ENCODE measurements at regions not wholly inside any gene's neighbourhood (a gene's known extent, or its start where the extent isn't known, plus 50 kb on each side); places are given as distances from the start of the nearest gene placed in this dataset.

DNA sequence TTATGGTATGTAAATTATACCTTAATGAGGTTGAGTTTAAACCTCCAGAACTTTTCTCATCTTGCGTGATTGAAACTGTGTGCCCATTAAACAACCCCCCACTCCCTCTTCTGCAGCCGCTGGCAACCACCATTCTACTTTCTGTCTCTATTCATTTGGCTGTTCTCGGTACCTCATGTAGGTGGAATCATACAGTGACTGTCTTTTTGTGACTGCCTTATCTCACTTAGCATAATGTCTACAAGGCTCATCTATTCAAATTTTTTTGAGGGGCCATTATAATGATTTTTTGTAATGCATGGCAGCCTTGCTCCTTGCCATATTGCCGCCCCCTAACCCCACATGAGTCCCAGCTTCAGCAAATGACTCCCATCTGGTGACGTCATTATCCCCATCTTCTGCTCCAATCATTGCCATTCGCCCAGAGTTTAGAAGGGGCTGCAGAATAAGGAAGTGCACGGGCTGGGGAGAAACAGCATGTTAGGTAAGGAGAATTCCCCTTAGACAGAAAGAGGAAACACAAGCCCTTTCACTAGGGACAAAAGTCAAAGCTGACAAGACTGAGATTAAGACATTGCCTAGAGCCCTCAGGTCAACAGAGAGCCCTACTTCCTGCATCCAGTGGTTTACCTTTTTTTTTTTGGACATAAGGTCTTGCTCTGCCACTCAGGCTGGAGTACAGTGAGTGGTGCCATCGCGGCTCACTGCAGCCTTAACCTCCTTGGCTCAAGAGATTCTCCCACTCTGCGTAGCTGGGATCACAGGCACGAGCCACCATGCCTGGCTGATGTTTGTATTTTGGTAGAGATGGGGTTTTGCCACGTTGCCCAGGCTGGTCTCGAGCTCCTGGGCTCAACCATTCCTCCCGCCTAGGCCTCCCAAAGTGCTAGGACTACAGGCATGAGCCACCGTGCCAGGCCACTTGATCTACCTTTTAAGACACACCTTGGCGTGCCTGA is 78.4 kb upstream of the ERRFI1 start (continued):
- TF ChIP-seq RAD21 (IDR thresholded peaks at IDR 0.05; ENCODE audit: low read length) = no peak
- no peak for TF ChIP-seq RFX5 (IDR thresholded peaks at IDR 0.05; ENCODE audit: low read depth, low read length)

GRCh38 chr1:8097908-8098307 is 71.8 kb upstream of the ERRFI1 start:
- H3K9me3 ChIP-seq (ENCODE audit: control insufficient read depth, insufficient read depth, low read length) = no peaks in the 10 kb centered on the region
- peaks cover 0 to 5% of the 10 kb centered on the region in 2 experiments; a peak in 1 of 4 replicates for H3K79me1 ChIP-seq (ENCODE audit: low read depth in 1 of 2, low read length in 2 of 2)
- H3K18ac ChIP-seq (ENCODE audit: low read depth, low read length) = peak overlapping the region; percentile 89
- peak overlapping the region; percentile 97 for H4K91ac ChIP-seq (ENCODE audit: insufficient read depth, low read depth, low read length)
- H3K27ac ChIP-seq (ENCODE audit: insufficient read depth, low read length) = peak overlapping the region; percentile 94
- intact Hi-C loops (cut with micrococcal nuclease) (loop anchor here (2.0 to 5.0 kb wide), 3 partner anchors 39 to 214 kb away; no protein-coding TSS in a partner anchor), in situ Hi-C loops (cut with MboI; ENCODE audit: low sequenced_read_pairs) (no loop called here), dilution Hi-C loops (cut with HindIII; ENCODE audit: low sequenced_read_pairs, unreplicated experiment) (no loop called here)
- no peaks in the 10 kb centered on the region for H3K27me3 ChIP-seq (ENCODE audit: control insufficient read depth, insufficient read depth, low read length)
- peak overlapping the region; percentile 99 for H2BK120ac ChIP-seq (ENCODE audit: low read depth, low read length)
- peak overlapping the region; percentile 100 for H2AK5ac ChIP-seq (ENCODE audit: low read depth, low read length)
- BruUV-seq (replicated peaks) = no TSS peak
- no peak for DNase-seq
- no peak overlapping the region for H3K4me3 ChIP-seq (ENCODE audit: insufficient read depth, low read depth, low read length)
- peak overlapping the region; percentile 43; the same call in 1 of the 2 replicates for H3K4me2 ChIP-seq (ENCODE audit: low read depth, low read length)
- H4K8ac ChIP-seq (ENCODE audit: low read depth in 2 of 2, low read length in 2 of 2) = peak overlapping the region; percentile 95 to 97
- ATAC-seq (ENCODE audit: low read depth) = no peak
- WGBS, 2 experiments (ENCODE audit: extremely low coverage in 2 of 2, insufficient read length in 1 of 2) = no CpG with 5 or more reads among the region's 5 CpGs
- no peak overlapping the region for H2AK9ac ChIP-seq (replicated peaks; ENCODE audit: low read depth, low read length, poor library complexity)
- peak overlapping the region; percentile 100 for H2BK15ac ChIP-seq (ENCODE audit: low read depth, low read length)
- peak overlapping the region; percentile 98 for H3K23ac ChIP-seq (ENCODE audit: low read depth, low read length)
- H2BK20ac ChIP-seq (ENCODE audit: low read depth, low read length) = peak overlapping the region; percentile 99
- H3K4me1 ChIP-seq (ENCODE audit: control insufficient read depth, insufficient read depth, low read length) = peaks cover 22% of the 10 kb centered on the region
- ChIA-PET POLR2A (ENCODE audit: unreplicated experiment) (no interaction called here), CTCF (interaction anchor here (0.9 to 1.5 kb wide), 2 partner anchors 15 to 19 kb away, joined by 3 read pairs; no protein-coding TSS in a partner anchor)
- peak overlapping the region; percentile 24 for H2AFZ ChIP-seq (replicated peaks; ENCODE audit: low read length, poor library complexity)
- peak overlapping the region; percentile 97 for H2BK5ac ChIP-seq (ENCODE audit: low read depth, low read length, poor library complexity, severe bottlenecking)
- H4K20me1 ChIP-seq (ENCODE audit: insufficient read depth, low read length) = no peaks in the 10 kb centered on the region
- H3K14ac ChIP-seq (replicated peaks; ENCODE audit: low read depth, low read length) = peak overlapping the region; percentile 96
- peak overlapping the region; percentile 85 for H4K5ac ChIP-seq (ENCODE audit: low read depth, low read length)
- peaks cover 15% of the 10 kb centered on the region for H3K9me1 ChIP-seq (ENCODE audit: insufficient read depth, low read length)
- peak overlapping the region; percentile 71 for H3K9ac ChIP-seq (ENCODE audit: low read depth, low read length)
- H3K36me3 ChIP-seq (ENCODE audit: control insufficient read depth, insufficient read depth, low read length) = no peaks in the 10 kb centered on the region
- peak overlapping the region; percentile 91 for H3K56ac ChIP-seq (ENCODE audit: extremely low read depth, insufficient read depth, low read length)
- peak overlapping the region; percentile 95 for H3K4ac ChIP-seq (ENCODE audit: low read depth, low read length)
- no peak for TF ChIP-seq USF2 (IDR thresholded peaks at IDR 0.05; ENCODE audit: low read depth, low read length)
- TF ChIP-seq, protein P1, sequence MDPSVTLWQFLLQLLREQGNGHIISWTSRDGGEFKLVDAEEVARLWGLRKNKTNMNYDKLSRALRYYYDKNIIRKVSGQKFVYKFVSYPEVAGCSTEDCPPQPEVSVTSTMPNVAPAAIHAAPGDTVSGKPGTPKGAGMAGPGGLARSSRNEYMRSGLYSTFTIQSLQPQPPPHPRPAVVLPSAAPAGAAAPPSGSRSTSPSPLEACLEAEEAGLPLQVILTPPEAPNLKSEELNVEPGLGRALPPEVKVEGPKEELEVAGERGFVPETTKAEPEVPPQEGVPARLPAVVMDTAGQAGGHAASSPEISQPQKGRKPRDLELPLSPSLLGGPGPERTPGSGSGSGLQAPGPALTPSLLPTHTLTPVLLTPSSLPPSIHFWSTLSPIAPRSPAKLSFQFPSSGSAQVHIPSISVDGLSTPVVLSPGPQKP (IDR thresholded peaks at IDR 0.05; ENCODE audit: borderline replicate concordance, low read depth, low read length) = no peak
- no peak for TF ChIP-seq MAZ (IDR thresholded peaks at IDR 0.05; ENCODE audit: borderline replicate concordance, low read depth, low read length)
- TF ChIP-seq MXI1 (IDR thresholded peaks at IDR 0.05; ENCODE audit: borderline replicate concordance, low read depth, low read length) = no peak
- no peak for TF ChIP-seq RAD21 (IDR thresholded peaks at IDR 0.05; ENCODE audit: low read length)
- TF ChIP-seq CTCF (conservative IDR thresholded peaks at IDR 0.05; ENCODE audit: low read depth, low read length) = no peak
- TF ChIP-seq RFX5 (IDR thresholded peaks at IDR 0.05; ENCODE audit: low read depth, low read length) = no peak
- no peak for TF ChIP-seq FOS (IDR thresholded peaks at IDR 0.05; ENCODE audit: low read depth, low read length)
- TF ChIP-seq NFE2L2 (IDR thresholded peaks at IDR 0.05; ENCODE audit: low read depth, low read length) = no peak
- no peak for TF ChIP-seq BHLHE40 (IDR thresholded peaks at IDR 0.05; ENCODE audit: low read depth, low read length)
- no peak for TF ChIP-seq SMC3 (IDR thresholded peaks at IDR 0.05; ENCODE audit: low read depth, low read length)
